Activated T-cell treated with anti-CD3 and anti-CD28 coated beads, Interleukin-2, amount 50 U/mL, for 24 hours (primary cell): ENCODE measurements at regions not wholly inside any gene's neighbourhood (a gene's known extent, or its start where the extent isn't known, plus 50 kb on each side); places are given as distances from the start of the nearest gene placed in this dataset.

Experiments used
- DNase-seq: peaks from one replicate; pipeline ENCODE4 v3.0.0-alpha.2; 2020
- H3K27ac Mint-ChIP-seq: 2 replicates; pipeline ENCODE4 v1.8.0; 2020; ENCODE audit warnings: mild to moderate bottlenecking, mixed read lengths
- H3K27me3 Mint-ChIP-seq: 2 replicates; pipeline ENCODE4 v1.8.0; 2020; ENCODE audit warnings: mixed read lengths
- H3K36me3 Mint-ChIP-seq: 2 replicates; pipeline ENCODE4 v1.8.0; 2020; ENCODE audit warnings: low read depth, mixed read lengths
- H3K4me1 Mint-ChIP-seq: 2 replicates; pipeline ENCODE4 v1.8.0; 2020; ENCODE audit warnings: low read depth, mixed read lengths
- H3K4me3 Mint-ChIP-seq: 2 replicates; pipeline ENCODE4 v1.8.0; 2020; ENCODE audit warnings: mild to moderate bottlenecking, moderate library complexity, mixed read lengths
- H3K9me3 Mint-ChIP-seq: 2 replicates; pipeline ENCODE4 v1.8.0; 2020; ENCODE audit warnings: mixed read lengths

GRCh38 chr6:144835322-144835973 lies 550.3 kb downstream of the UTRN start:
- H3K4me1 Mint-ChIP-seq: no peaks in the 10 kb centered on the region
- no peak overlapping the region for H3K4me3 Mint-ChIP-seq
- H3K36me3 Mint-ChIP-seq: peaks cover 68% of the 10 kb centered on the region
- no peaks in the 10 kb centered on the region for H3K27me3 Mint-ChIP-seq
- no peak overlapping the region for H3K27ac Mint-ChIP-seq
- no peaks in the 10 kb centered on the region for H3K9me3 Mint-ChIP-seq
- no peak for DNase-seq

- DNase-seq: no peak
- H3K36me3 Mint-ChIP-seq: peaks cover 64% of the 10 kb centered on the region
- H3K4me3 Mint-ChIP-seq: no peak overlapping the region
- no peak overlapping the region for H3K27ac Mint-ChIP-seq
- no peaks in the 10 kb centered on the region for H3K27me3 Mint-ChIP-seq
- no peaks in the 10 kb centered on the region for H3K9me3 Mint-ChIP-seq
- no peaks in the 10 kb centered on the region for H3K4me1 Mint-ChIP-seq
Observed at GRCh38 chr6:144840619-144841018, 555.5 kb downstream of the UTRN start.

- DNase-seq: no peak
- Mint-ChIP-seq H3K4me3 (no peak overlapping the region), H3K27ac (no peak overlapping the region), H3K27me3 (no peaks in the 10 kb centered on the region), H3K36me3 (peaks cover 49% of the 10 kb centered on the region), H3K4me1 (no peaks in the 10 kb centered on the region), H3K9me3 (no peaks in the 10 kb centered on the region)
Observed at GRCh38 chr6:144843701-144844100, 558.6 kb downstream of the UTRN start.

GRCh38 chr6:144844596-144844995 lies 559.5 kb downstream of the UTRN start:
- no peak overlapping the region for H3K4me3 Mint-ChIP-seq

GRCh38 chr6:144845186-144845585 lies 560.1 kb downstream of the UTRN start:
- H3K9me3 Mint-ChIP-seq: no peaks in the 10 kb centered on the region
- no peak overlapping the region for H3K4me3 Mint-ChIP-seq
- DNase-seq: no peak
- no peaks in the 10 kb centered on the region for H3K27me3 Mint-ChIP-seq
- peaks cover 46% of the 10 kb centered on the region for H3K36me3 Mint-ChIP-seq
- no peaks in the 10 kb centered on the region for H3K4me1 Mint-ChIP-seq
- H3K27ac Mint-ChIP-seq: no peak overlapping the region

More at GRCh38 chr6:144844596-144844995, 559.5 kb downstream of the UTRN start:
- H3K9me3 Mint-ChIP-seq: no peaks in the 10 kb centered on the region
- H3K36me3 Mint-ChIP-seq: peaks cover 48% of the 10 kb centered on the region
- no peaks in the 10 kb centered on the region for H3K27me3 Mint-ChIP-seq
- H3K4me1 Mint-ChIP-seq: no peaks in the 10 kb centered on the region
- no peak for DNase-seq
- H3K27ac Mint-ChIP-seq: no peak overlapping the region

- no peaks in the 10 kb centered on the region for H3K27me3 Mint-ChIP-seq
- H3K36me3 Mint-ChIP-seq: peaks cover 55% of the 10 kb centered on the region
- peak overlapping the region; percentile 61 for H3K27ac Mint-ChIP-seq
- H3K4me3 Mint-ChIP-seq: no peak overlapping the region
- no peaks in the 10 kb centered on the region for H3K4me1 Mint-ChIP-seq
- H3K9me3 Mint-ChIP-seq: no peaks in the 10 kb centered on the region
- no peak for DNase-seq
Observed at GRCh38 chr6:144847916-144848315, 562.8 kb downstream of the UTRN start.

- DNase-seq: no peak
- Mint-ChIP-seq H3K4me3 (no peak overlapping the region), H3K36me3 (peaks cover 48% of the 10 kb centered on the region), H3K27me3 (no peaks in the 10 kb centered on the region), H3K27ac (no peak overlapping the region), H3K4me1 (peaks cover 8% of the 10 kb centered on the region), H3K9me3 (no peaks in the 10 kb centered on the region)
Observed at GRCh38 chr6:144849920-144850319, 564.8 kb downstream of the UTRN start.

GRCh38 chr6:144853603-144854002 lies 568.5 kb downstream of the UTRN start:
- H3K4me1 Mint-ChIP-seq: peaks cover 15% of the 10 kb centered on the region

GRCh38 chr6:144854654-144855053 lies 569.5 kb downstream of the UTRN start:
- no peak for DNase-seq
- Mint-ChIP-seq H3K27ac (no peak overlapping the region), H3K4me1 (peaks cover 15% of the 10 kb centered on the region), H3K36me3 (peaks cover 23% of the 10 kb centered on the region), H3K27me3 (peaks cover 5% of the 10 kb centered on the region), H3K9me3 (no peaks in the 10 kb centered on the region), H3K4me3 (no peak overlapping the region)

More at GRCh38 chr6:144853603-144854002, 568.5 kb downstream of the UTRN start:
- peaks cover 30% of the 10 kb centered on the region for H3K36me3 Mint-ChIP-seq
- H3K4me3 Mint-ChIP-seq: no peak overlapping the region
- peak overlapping the region; percentile 51 for H3K27ac Mint-ChIP-seq
- no peak for DNase-seq
- H3K9me3 Mint-ChIP-seq: no peaks in the 10 kb centered on the region
- no peaks in the 10 kb centered on the region for H3K27me3 Mint-ChIP-seq

- H3K27ac Mint-ChIP-seq: no peak overlapping the region
- H3K36me3 Mint-ChIP-seq: peaks cover 21% of the 10 kb centered on the region
- no peak overlapping the region for H3K4me3 Mint-ChIP-seq
- no peak for DNase-seq
- H3K27me3 Mint-ChIP-seq: peaks cover 9% of the 10 kb centered on the region
- H3K9me3 Mint-ChIP-seq: no peaks in the 10 kb centered on the region
- peaks cover 15% of the 10 kb centered on the region for H3K4me1 Mint-ChIP-seq
Observed at GRCh38 chr6:144855375-144855774, 570.2 kb downstream of the UTRN start.

GRCh38 chr6:144855812-144856531 lies 570.8 kb downstream of the UTRN start:
- Mint-ChIP-seq H3K4me1 (peaks cover 15% of the 10 kb centered on the region), H3K27me3 (peaks cover 9% of the 10 kb centered on the region), H3K4me3 (no peak overlapping the region), H3K9me3 (no peaks in the 10 kb centered on the region), H3K36me3 (peaks cover 16% of the 10 kb centered on the region), H3K27ac (no peak overlapping the region)
- DNase-seq: no peak

GRCh38 chr6:144856622-144857021 lies 571.5 kb downstream of the UTRN start:
- Mint-ChIP-seq H3K4me1 (peaks cover 15% of the 10 kb centered on the region), H3K27ac (no peak overlapping the region), H3K4me3 (no peak overlapping the region), H3K27me3 (peaks cover 9% of the 10 kb centered on the region), H3K9me3 (no peaks in the 10 kb centered on the region), H3K36me3 (peaks cover 12% of the 10 kb centered on the region)
- DNase-seq: no peak

- Mint-ChIP-seq H3K27ac (no peak overlapping the region), H3K36me3 (peaks cover 8% of the 10 kb centered on the region), H3K9me3 (no peaks in the 10 kb centered on the region), H3K4me3 (no peak overlapping the region), H3K27me3 (peaks cover 9% of the 10 kb centered on the region), H3K4me1 (peaks cover 15% of the 10 kb centered on the region)
- DNase-seq: no peak
Observed at GRCh38 chr6:144857086-144857485, 572.0 kb downstream of the UTRN start.

- Mint-ChIP-seq H3K27me3 (peaks cover 43% of the 10 kb centered on the region), H3K9me3 (no peaks in the 10 kb centered on the region), H3K4me3 (no peak overlapping the region), H3K36me3 (no peaks in the 10 kb centered on the region), H3K4me1 (peaks cover 5% of the 10 kb centered on the region), H3K27ac (no peak overlapping the region)
- DNase-seq: no peak
Observed at GRCh38 chr6:144862769-144863168, 577.6 kb downstream of the UTRN start.

GRCh38 chr6:144867761-144868160 lies 582.6 kb downstream of the UTRN start:
- Mint-ChIP-seq H3K4me3 (no peak overlapping the region), H3K36me3 (no peaks in the 10 kb centered on the region), H3K9me3 (no peaks in the 10 kb centered on the region), H3K27ac (no peak overlapping the region), H3K4me1 (peaks cover 5% of the 10 kb centered on the region), H3K27me3 (peaks cover 29% of the 10 kb centered on the region)
- DNase-seq: no peak
